Cardiac fibroblast (primary cell): ENCODE measurements at regions not wholly inside any gene's neighbourhood (a gene's known extent, or its start where the extent isn't known, plus 50 kb on each side); places are given as distances from the start of the nearest gene placed in this dataset.
"Not testable (repeated sequence)": the region's sequence is repeated elsewhere in the genome, so short reads cannot be mapped to it uniquely, and the experiment has no call there.

Experiments
- DNase-seq, 2 donors: peaks; one replicate each; pipeline versions ENCODE4 v3.0.0 to v3.0.0-alpha.2; 2010; ENCODE audit warnings: low read depth in 2 of 2
- H3K4me3 ChIP-seq, 2 donors: replicated peaks in 1 of 2; 1 replicate in 1 of 2; 2 replicates in 1 of 2; pipeline ENCODE4 v1.5.1; 2011; ENCODE audit warnings: low read depth in 2 of 2, low read length in 2 of 2, mild to moderate bottlenecking in 2 of 2, moderate library complexity in 1 of 2
- CTCF ChIP-seq: IDR thresholded peaks from one replicate; pipeline ENCODE4 v1.5.1; 2011; ENCODE audit warnings: low read depth, mild to moderate bottlenecking, low read length, inconsistent platforms

GRCh38 chr3:98711426-98711825 is 51.7 kb upstream of the ST3GAL6 start:
- no peak overlapping the region for H3K4me3 ChIP-seq
- DNase-seq: no peak
- no peak for TF ChIP-seq CTCF

GRCh38 chr3:98712726-98713125 is 50.4 kb upstream of the ST3GAL6 start:
- H3K4me3 ChIP-seq: no peak overlapping the region
- DNase-seq: no peak
- TF ChIP-seq CTCF: no peak

- DNase-seq, H3K4me3 ChIP-seq: not testable (repeated sequence)
Measured at GRCh38 chr3:98713332-98713731, 49.8 kb upstream of the ST3GAL6 start.
